Panc1 (cell line): ENCODE measurements at regions not wholly inside any gene's neighbourhood (a gene's known extent, or its start where the extent isn't known, plus 50 kb on each side); places are given as distances from the start of the nearest gene placed in this dataset.

Source experiments
- ATAC-seq: fragments of 200-7000 bp; cut with Tn5 transposase; 2 replicates; pipeline ENCODE4 v1.9.1; 2020; ENCODE audit warnings: mild to moderate bottlenecking, moderate library complexity
- BruUV-seq: library from RNA; stranded (reverse); fragments of 400-500 nt; replicated peaks from 2 replicates; lab custom pipeline; 2021; lab: Mats Ljungman, UMichigan
- CTCF ChIA-PET: fragments of 300-600 bp; sonication (Branson Sonifier 250); formaldehyde crosslinking; loops from one replicate; lab custom pipeline; 2022; ENCODE audit warnings: antibody characterized with exemption; lab: Charles Lee
- POLR2A ChIA-PET: fragments of 300-600 bp; sonication (Branson Sonifier 250); formaldehyde crosslinking; loops from one replicate; lab custom pipeline; 2022; ENCODE audit warnings: antibody characterized with exemption; lab: Charles Lee
- DNase-seq: peaks from one replicate; pipeline ENCODE4 v3.0.0-alpha.2; 2010; ENCODE audit warnings: low read depth, low spot score
- H3K27ac ChIP-seq: 2 replicates; pipeline ENCODE4 v1.5.1; 2011; ENCODE audit warnings: mild to moderate bottlenecking, low read length, inconsistent platforms
- H3K27me3 ChIP-seq: fragments of 200-500 bp; sonication (Bioruptor generic); 2 replicates; pipeline ENCODE4 v1.6.0; 2014; ENCODE audit warnings: low read length, inconsistent platforms; ENCODE audit not compliant: control insufficient read depth, insufficient read depth
- H3K36me3 ChIP-seq: fragments of 200-500 bp; sonication (Bioruptor generic); 2 replicates; pipeline ENCODE4 v1.5.1; 2014; ENCODE audit warnings: inconsistent platforms, mild to moderate bottlenecking, low read length, moderate library complexity; ENCODE audit not compliant: control insufficient read depth, insufficient read depth
- H3K4me1 ChIP-seq: 2 replicates; pipeline ENCODE4 v1.5.1; 2011; ENCODE audit warnings: inconsistent platforms, mild to moderate bottlenecking, low read length, moderate library complexity; ENCODE audit not compliant: control insufficient read depth, insufficient read depth
- H3K4me3 ChIP-seq, 2 experiments: 2 replicates each; pipeline ENCODE4 v1.5.1; 2011 to 2012; ENCODE audit warnings: low read depth in 2 of 2, low read length in 2 of 2, mild to moderate bottlenecking in 2 of 2, inconsistent platforms in 1 of 2, moderate library complexity in 1 of 2
- H3K9me3 ChIP-seq: fragments of 200-500 bp; sonication (Bioruptor generic); 2 replicates; pipeline ENCODE4 v1.5.1; 2014; ENCODE audit warnings: low read depth, mild to moderate bottlenecking, inconsistent platforms, low read length, moderate library complexity; ENCODE audit not compliant: control insufficient read depth, insufficient read depth
- CTCF ChIP-seq: fragments of 450-650 bp; IDR thresholded peaks from 2 replicates; pipeline ENCODE4 v1.5.1; 2017; ENCODE audit warnings: mild to moderate bottlenecking
- POLR2AphosphoS5 ChIP-seq: IDR thresholded peaks from 2 replicates; pipeline ENCODE4 v1.6.1; 2012; ENCODE audit warnings: mild to moderate bottlenecking, low read depth, low read length, moderate library complexity
- SIN3A ChIP-seq: IDR thresholded peaks from 2 replicates; pipeline ENCODE4 v1.6.1; 2012; ENCODE audit warnings: low read depth, mild to moderate bottlenecking, low read length, moderate library complexity, borderline replicate concordance; ENCODE audit not compliant: insufficient read depth
- TCF7L2 ChIP-seq: IDR thresholded peaks from 2 replicates; pipeline ENCODE4 v1.6.1; 2011; ENCODE audit warnings: mild to moderate bottlenecking, low read depth, low read length, inconsistent platforms
- in situ Hi-C: cut with HindIII; loops from 2 replicates; pipeline ENCODE4 v1.10.0; 2016; ENCODE audit warnings: low sequenced_read_pairs, low pct_unique_long_range_greater_than_20kb
- intact Hi-C: fragments of 100-400 bp; cut with micrococcal nuclease; formaldehyde crosslinking; loops from one replicate; pipeline ENCODE4 v1.10.0; 2022; ENCODE audit not compliant: unreplicated experiment
- TF ChIP-seq, protein P1 (sequence below), 2 experiments: IDR thresholded peaks; 2 replicates each; pipeline ENCODE4 v1.6.1; 2011 to 2012; ENCODE audit warnings: low read depth in 2 of 2, control low read depth in 1 of 2, low read length in 1 of 2, mild to moderate bottlenecking in 1 of 2, moderate library complexity in 1 of 2; ENCODE audit not compliant: insufficient read depth in 1 of 2

DNA sequence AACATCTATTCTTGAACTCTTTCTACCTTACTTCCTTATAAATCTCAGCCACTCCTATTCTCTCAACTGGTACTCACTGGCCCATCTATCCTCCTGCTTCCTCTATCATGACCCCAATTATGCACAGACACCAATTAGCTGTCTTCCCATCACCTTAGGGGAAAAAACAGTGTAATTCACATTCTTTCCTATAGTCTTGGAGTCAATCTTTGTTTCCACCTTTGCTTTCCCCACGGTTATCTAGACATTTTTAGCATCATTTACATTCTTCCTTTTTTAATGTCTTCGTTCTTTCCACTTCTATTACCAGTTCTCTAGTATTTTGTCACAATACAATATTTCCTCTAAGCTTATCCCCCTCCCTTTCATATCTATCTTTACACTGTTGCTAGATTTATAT lies 449.4 kb downstream of the TMEM38B start:
- no peaks in the 10 kb centered on the region for H3K27me3 ChIP-seq
- no TSS peak for BruUV-seq
- H3K4me3 ChIP-seq, result no peak overlapping the region
- no peaks in the 10 kb centered on the region for H3K9me3 ChIP-seq
- in situ Hi-C loops, result no loop called here
- H3K27ac ChIP-seq, result no peak overlapping the region
- H3K36me3 ChIP-seq, result no peaks in the 10 kb centered on the region
- CTCF ChIA-PET, result no interaction called here
- intact Hi-C loops, result no loop called here
- ATAC-seq (no peak), DNase-seq (no peak)
- POLR2A ChIA-PET, result no interaction called here
- no peaks in the 10 kb centered on the region for H3K4me1 ChIP-seq
- TF ChIP-seq TCF7L2 (no peak), CTCF (no peak), POLR2AphosphoS5 (no peak), SIN3A (no peak)
- TF ChIP-seq, protein P1, sequence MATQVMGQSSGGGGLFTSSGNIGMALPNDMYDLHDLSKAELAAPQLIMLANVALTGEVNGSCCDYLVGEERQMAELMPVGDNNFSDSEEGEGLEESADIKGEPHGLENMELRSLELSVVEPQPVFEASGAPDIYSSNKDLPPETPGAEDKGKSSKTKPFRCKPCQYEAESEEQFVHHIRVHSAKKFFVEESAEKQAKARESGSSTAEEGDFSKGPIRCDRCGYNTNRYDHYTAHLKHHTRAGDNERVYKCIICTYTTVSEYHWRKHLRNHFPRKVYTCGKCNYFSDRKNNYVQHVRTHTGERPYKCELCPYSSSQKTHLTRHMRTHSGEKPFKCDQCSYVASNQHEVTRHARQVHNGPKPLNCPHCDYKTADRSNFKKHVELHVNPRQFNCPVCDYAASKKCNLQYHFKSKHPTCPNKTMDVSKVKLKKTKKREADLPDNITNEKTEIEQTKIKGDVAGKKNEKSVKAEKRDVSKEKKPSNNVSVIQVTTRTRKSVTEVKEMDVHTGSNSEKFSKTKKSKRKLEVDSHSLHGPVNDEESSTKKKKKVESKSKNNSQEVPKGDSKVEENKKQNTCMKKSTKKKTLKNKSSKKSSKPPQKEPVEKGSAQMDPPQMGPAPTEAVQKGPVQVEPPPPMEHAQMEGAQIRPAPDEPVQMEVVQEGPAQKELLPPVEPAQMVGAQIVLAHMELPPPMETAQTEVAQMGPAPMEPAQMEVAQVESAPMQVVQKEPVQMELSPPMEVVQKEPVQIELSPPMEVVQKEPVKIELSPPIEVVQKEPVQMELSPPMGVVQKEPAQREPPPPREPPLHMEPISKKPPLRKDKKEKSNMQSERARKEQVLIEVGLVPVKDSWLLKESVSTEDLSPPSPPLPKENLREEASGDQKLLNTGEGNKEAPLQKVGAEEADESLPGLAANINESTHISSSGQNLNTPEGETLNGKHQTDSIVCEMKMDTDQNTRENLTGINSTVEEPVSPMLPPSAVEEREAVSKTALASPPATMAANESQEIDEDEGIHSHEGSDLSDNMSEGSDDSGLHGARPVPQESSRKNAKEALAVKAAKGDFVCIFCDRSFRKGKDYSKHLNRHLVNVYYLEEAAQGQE (IDR thresholded peaks at IDR 0.05; ENCODE audit: insufficient read depth in 1 of 2, low read depth in 2 of 2, low read length in 1 of 2), result no peak

DNA sequence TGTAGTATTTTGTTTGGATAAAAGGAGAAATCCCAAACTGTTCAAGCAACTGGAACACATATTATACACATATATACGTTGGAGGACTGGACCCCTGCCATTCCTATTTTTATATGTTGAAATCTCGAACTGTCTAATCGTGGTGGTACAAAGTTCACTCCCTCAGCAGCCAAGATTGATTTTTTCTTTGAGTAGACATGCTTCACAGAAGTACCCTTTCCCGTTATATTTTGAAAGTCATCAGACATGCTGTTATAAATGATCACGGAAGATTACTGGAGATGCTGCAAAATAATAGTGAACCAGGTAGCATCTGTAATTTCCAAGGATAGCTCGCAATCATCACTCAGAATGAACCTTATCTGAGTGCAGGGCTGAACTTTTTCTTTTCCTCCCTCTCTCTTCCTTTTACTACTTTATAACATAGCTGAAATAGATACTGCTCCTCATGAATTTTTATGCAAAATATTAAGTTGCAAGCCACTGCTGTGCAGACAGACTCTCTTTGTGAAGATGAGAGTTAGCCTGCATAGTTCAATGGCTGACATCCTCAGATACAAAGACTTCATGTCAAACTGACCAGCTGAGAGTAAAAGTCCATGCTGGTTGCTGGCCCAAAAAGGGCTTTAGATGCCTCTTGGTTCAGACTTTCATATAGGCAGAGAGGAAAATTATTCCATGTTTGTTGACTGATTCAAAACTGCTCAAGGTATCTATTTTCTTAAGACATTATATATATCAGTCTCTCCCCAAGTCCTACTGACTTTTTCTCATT lies 451.9 kb downstream of the TMEM38B start:
- Histone ChIP-seq H3K27ac (no peak overlapping the region), H3K4me3 (no peak overlapping the region), H3K27me3 (no peaks in the 10 kb centered on the region), H3K36me3 (no peaks in the 10 kb centered on the region), H3K9me3 (no peaks in the 10 kb centered on the region), H3K4me1 (no peaks in the 10 kb centered on the region)
- TF ChIP-seq POLR2AphosphoS5 (no peak), TCF7L2 (no peak), SIN3A (no peak), CTCF (no peak)
- TF ChIP-seq, protein P1 (IDR thresholded peaks at IDR 0.05; ENCODE audit: insufficient read depth in 1 of 2, low read depth in 2 of 2, low read length in 1 of 2), result no peak
- in situ Hi-C loops (no loop called here), intact Hi-C loops (no loop called here)
- DNase-seq (no peak), ATAC-seq (no peak)
- BruUV-seq, result no TSS peak
- POLR2A ChIA-PET, result no interaction called here
- CTCF ChIA-PET, result no interaction called here
